GM21367 (cell line): ENCODE measurements at regions not wholly inside any gene's neighbourhood (a gene's known extent, or its start where the extent isn't known, plus 50 kb on each side); places are given as distances from the start of the nearest gene placed in this dataset.

Experiments used
- ATAC-seq: cut with Tn5 transposase; IDR thresholded peaks from one replicate; pipeline ENCODE4 v1.9.1; 2021; ENCODE audit not compliant: unreplicated experiment

GRCh38 chr12:59005193-59005955, 85.1 kb upstream of the LRIG3 start:
- no peak for ATAC-seq

GRCh38 chr12:59004456-59004855, 84.2 kb upstream of the LRIG3 start:
- no peak for ATAC-seq

- no peak for ATAC-seq
Observed at GRCh38 chr12:58995666-58996363, 75.5 kb upstream of the LRIG3 start.

- no peak for ATAC-seq
Observed at GRCh38 chr12:58988643-58989344, 68.5 kb upstream of the LRIG3 start.

- no peak for ATAC-seq
Observed at GRCh38 chr12:58981961-58982360, 61.7 kb upstream of the LRIG3 start.

GRCh38 chr12:58980768-58981167, 60.5 kb upstream of the LRIG3 start:
- no peak for ATAC-seq

- no peak for ATAC-seq
Observed at GRCh38 chr12:58978717-58979116, 58.4 kb upstream of the LRIG3 start.

- no peak for ATAC-seq
Observed at GRCh38 chr12:58977476-58977875, 57.2 kb upstream of the LRIG3 start.

- no peak for ATAC-seq
Observed at GRCh38 chr12:58976146-58976545, 55.8 kb upstream of the LRIG3 start.
